Calu3 (cell line): ENCODE measurements at regions not wholly inside any gene's neighbourhood (a gene's known extent, or its start where the extent isn't known, plus 50 kb on each side); places are given as distances from the start of the nearest gene placed in this dataset.

Source experiments
- BruUV-seq: library from RNA; stranded (reverse); fragments of 400-500 nt; replicated peaks from 2 replicates; lab custom pipeline; 2021; lab: Mats Ljungman, UMichigan
- CTCF ChIA-PET: fragments of 300-600 bp; sonication (Branson Sonifier 250); formaldehyde crosslinking; loops from one replicate; lab custom pipeline; 2022; ENCODE audit warnings: antibody characterized with exemption; lab: Charles Lee
- DNase-seq: peaks from one replicate; pipeline ENCODE4 v3.0.0; 2022
- H3K27ac Mint-ChIP-seq: one replicate; pipeline ENCODE4 v1.8.0; 2022; ENCODE audit warnings: mixed read lengths; ENCODE audit not compliant: unreplicated experiment
- H3K27me3 Mint-ChIP-seq: one replicate; pipeline ENCODE4 v1.8.0; 2022; ENCODE audit warnings: mixed read lengths; ENCODE audit not compliant: unreplicated experiment
- H3K36me3 Mint-ChIP-seq: one replicate; pipeline ENCODE4 v1.8.0; 2022; ENCODE audit warnings: mild to moderate bottlenecking, moderate library complexity, mixed read lengths; ENCODE audit not compliant: insufficient read depth, unreplicated experiment
- H3K4me1 Mint-ChIP-seq: one replicate; pipeline ENCODE4 v1.8.0; 2022; ENCODE audit warnings: mild to moderate bottlenecking, low read depth, mixed read lengths; ENCODE audit not compliant: unreplicated experiment
- H3K4me3 Mint-ChIP-seq: one replicate; pipeline ENCODE4 v1.8.0; 2022; ENCODE audit warnings: mild to moderate bottlenecking, low read depth, moderate library complexity, mixed read lengths; ENCODE audit not compliant: unreplicated experiment
- H3K9me3 Mint-ChIP-seq: one replicate; pipeline ENCODE4 v1.8.0; 2022; ENCODE audit warnings: low read depth, mixed read lengths; ENCODE audit not compliant: unreplicated experiment
- intact Hi-C: fragments of 100-400 bp; cut with micrococcal nuclease; formaldehyde crosslinking; loops from one replicate; pipeline ENCODE4 v1.10.0; 2022; ENCODE audit not compliant: unreplicated experiment
- TF ChIP-seq, protein P1 (sequence below): fragments of 200-600 bp; IDR thresholded peaks from one replicate; pipeline ENCODE4 v1.8.0; 2022; ENCODE audit warnings: antibody characterized with exemption; ENCODE audit not compliant: unreplicated experiment

DNA sequence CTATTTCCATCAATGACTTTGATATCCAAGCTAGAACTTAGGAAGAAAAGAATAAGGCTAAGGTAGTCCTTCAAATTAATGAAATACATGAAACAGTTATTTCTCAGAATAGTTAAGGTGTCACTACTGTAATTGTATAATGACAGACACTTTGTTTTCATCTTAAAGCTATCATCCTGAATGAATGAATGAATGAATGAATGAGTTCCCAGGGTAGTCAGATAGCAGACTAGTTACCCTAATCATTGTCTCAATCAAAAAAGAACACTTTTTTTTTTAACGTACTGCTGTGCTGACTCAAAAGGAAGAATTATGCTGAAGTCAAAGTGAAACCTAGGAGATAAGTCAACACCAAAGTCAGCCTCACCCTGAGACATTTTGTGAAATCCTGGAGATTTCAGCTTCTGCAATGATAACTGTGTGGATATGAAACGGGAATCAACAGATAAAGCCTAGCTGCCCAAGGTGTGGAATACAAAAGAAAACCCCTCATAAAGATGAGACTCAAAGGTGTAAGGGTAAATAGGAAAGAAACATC, 68.3 kb upstream of the CNKSR2 start:
- Mint-ChIP-seq H3K4me3 (no peak overlapping the region), H3K4me1 (no peaks in the 10 kb centered on the region), H3K9me3 (no peaks in the 10 kb centered on the region), H3K27ac (no peak overlapping the region), H3K36me3 (no peaks in the 10 kb centered on the region), H3K27me3 (no peaks in the 10 kb centered on the region)
- DNase-seq = no peak
- intact Hi-C loops = no loop called here
- TF ChIP-seq, protein P1, sequence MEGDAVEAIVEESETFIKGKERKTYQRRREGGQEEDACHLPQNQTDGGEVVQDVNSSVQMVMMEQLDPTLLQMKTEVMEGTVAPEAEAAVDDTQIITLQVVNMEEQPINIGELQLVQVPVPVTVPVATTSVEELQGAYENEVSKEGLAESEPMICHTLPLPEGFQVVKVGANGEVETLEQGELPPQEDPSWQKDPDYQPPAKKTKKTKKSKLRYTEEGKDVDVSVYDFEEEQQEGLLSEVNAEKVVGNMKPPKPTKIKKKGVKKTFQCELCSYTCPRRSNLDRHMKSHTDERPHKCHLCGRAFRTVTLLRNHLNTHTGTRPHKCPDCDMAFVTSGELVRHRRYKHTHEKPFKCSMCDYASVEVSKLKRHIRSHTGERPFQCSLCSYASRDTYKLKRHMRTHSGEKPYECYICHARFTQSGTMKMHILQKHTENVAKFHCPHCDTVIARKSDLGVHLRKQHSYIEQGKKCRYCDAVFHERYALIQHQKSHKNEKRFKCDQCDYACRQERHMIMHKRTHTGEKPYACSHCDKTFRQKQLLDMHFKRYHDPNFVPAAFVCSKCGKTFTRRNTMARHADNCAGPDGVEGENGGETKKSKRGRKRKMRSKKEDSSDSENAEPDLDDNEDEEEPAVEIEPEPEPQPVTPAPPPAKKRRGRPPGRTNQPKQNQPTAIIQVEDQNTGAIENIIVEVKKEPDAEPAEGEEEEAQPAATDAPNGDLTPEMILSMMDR = no peak
- BruUV-seq = no TSS peak
- CTCF ChIA-PET = no interaction called here

DNA sequence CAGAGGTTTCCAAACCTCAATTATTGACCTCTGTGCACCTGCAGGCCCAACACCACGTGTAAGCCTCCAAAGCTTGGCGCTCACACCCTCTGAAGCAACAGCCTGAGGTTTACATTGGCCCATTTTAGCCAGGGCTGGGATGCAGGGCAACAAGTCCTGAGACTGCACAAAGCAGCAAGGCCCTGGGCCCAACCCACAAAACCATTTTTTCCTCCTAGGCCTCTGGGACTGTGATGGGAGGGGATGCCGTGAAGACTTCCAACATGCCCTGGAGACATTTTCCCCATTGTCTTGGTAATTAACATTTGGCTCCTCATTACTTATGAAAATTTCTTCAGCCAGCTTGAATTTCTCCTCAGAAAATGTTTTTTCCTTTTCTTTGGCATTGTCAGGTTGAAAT, 54.9 kb upstream of the CNKSR2 start:
- no TSS peak for BruUV-seq
- CTCF ChIA-PET = no interaction called here
- no peak overlapping the region for H3K4me3 Mint-ChIP-seq
- no peaks in the 10 kb centered on the region for H3K4me1 Mint-ChIP-seq
- H3K27me3 Mint-ChIP-seq = no peaks in the 10 kb centered on the region
- TF ChIP-seq, protein P1 = no peak
- H3K9me3 Mint-ChIP-seq = peaks cover 8% of the 10 kb centered on the region
- intact Hi-C loops = no loop called here
- DNase-seq = no peak
- no peak overlapping the region for H3K27ac Mint-ChIP-seq
- H3K36me3 Mint-ChIP-seq = no peaks in the 10 kb centered on the region
